HepG2 (cell line): ENCODE measurements at regions not wholly inside any gene's neighbourhood (a gene's known extent, or its start where the extent isn't known, plus 50 kb on each side); places are given as distances from the start of the nearest gene placed in this dataset.

Source experiments
- CHD2 ChIP-seq: IDR thresholded peaks from 2 replicates; pipeline ENCODE4 v1.6.1; 2011; ENCODE audit warnings: low read depth, low read length, improper control_type of control experiment
- TF ChIP-seq, protein P1 (sequence below): sonication (generic); formaldehyde crosslinking; IDR thresholded peaks from 2 replicates; pipeline ENCODE4 v1.4.0; 2020; ENCODE audit warnings: mild to moderate bottlenecking, missing genetic modification reagents
- TF ChIP-seq, protein P2 (sequence below): sonication (generic); formaldehyde crosslinking; IDR thresholded peaks from 2 replicates; pipeline ENCODE4 v1.5.0; 2020; ENCODE audit warnings: mild to moderate bottlenecking, missing genetic modification reagents, borderline replicate concordance
- TF ChIP-seq, protein P3 (sequence below): sonication (generic); formaldehyde crosslinking; IDR thresholded peaks from 2 replicates; pipeline ENCODE4 v1.5.1; 2020; ENCODE audit warnings: missing genetic modification reagents, mild to moderate bottlenecking, borderline replicate concordance

DNA sequence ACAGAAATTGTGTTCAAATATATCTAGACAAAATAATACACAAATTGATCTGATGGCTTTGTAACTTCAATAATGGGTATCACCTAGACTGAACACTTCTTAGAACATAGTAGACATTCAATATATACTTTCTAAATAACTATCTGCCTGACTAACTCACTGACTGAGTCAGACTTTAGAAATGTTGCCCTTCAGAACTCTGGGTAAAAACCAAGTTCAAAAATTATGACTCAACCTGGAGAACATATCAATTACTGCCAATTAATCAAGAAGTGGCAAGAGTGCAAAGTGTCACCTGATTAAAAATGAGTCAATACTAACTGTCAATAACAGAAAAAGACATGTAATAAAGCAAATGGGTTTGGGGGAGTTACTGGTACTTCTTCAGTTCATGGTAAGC, 144.6 kb upstream of the TMCO5A start (continued):
- TF ChIP-seq, protein P1, sequence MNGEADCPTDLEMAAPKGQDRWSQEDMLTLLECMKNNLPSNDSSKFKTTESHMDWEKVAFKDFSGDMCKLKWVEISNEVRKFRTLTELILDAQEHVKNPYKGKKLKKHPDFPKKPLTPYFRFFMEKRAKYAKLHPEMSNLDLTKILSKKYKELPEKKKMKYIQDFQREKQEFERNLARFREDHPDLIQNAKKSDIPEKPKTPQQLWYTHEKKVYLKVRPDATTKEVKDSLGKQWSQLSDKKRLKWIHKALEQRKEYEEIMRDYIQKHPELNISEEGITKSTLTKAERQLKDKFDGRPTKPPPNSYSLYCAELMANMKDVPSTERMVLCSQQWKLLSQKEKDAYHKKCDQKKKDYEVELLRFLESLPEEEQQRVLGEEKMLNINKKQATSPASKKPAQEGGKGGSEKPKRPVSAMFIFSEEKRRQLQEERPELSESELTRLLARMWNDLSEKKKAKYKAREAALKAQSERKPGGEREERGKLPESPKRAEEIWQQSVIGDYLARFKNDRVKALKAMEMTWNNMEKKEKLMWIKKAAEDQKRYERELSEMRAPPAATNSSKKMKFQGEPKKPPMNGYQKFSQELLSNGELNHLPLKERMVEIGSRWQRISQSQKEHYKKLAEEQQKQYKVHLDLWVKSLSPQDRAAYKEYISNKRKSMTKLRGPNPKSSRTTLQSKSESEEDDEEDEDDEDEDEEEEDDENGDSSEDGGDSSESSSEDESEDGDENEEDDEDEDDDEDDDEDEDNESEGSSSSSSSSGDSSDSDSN (CRISPR knock-in tag), result no peak
- TF ChIP-seq, protein P2, sequence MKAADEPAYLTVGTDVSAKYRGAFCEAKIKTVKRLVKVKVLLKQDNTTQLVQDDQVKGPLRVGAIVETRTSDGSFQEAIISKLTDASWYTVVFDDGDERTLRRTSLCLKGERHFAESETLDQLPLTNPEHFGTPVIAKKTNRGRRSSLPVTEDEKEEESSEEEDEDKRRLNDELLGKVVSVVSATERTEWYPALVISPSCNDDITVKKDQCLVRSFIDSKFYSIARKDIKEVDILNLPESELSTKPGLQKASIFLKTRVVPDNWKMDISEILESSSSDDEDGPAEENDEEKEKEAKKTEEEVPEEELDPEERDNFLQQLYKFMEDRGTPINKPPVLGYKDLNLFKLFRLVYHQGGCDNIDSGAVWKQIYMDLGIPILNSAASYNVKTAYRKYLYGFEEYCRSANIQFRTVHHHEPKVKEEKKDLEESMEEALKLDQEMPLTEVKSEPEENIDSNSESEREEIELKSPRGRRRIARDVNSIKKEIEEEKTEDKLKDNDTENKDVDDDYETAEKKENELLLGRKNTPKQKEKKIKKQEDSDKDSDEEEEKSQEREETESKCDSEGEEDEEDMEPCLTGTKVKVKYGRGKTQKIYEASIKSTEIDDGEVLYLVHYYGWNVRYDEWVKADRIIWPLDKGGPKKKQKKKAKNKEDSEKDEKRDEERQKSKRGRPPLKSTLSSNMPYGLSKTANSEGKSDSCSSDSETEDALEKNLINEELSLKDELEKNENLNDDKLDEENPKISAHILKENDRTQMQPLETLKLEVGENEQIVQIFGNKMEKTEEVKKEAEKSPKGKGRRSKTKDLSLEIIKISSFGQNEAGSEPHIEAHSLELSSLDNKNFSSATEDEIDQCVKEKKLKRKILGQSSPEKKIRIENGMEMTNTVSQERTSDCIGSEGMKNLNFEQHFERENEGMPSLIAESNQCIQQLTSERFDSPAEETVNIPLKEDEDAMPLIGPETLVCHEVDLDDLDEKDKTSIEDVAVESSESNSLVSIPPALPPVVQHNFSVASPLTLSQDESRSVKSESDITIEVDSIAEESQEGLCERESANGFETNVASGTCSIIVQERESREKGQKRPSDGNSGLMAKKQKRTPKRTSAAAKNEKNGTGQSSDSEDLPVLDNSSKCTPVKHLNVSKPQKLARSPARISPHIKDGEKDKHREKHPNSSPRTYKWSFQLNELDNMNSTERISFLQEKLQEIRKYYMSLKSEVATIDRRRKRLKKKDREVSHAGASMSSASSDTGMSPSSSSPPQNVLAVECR (CRISPR knock-in tag), result no peak
- no peak for TF ChIP-seq CHD2
- TF ChIP-seq, protein P3, sequence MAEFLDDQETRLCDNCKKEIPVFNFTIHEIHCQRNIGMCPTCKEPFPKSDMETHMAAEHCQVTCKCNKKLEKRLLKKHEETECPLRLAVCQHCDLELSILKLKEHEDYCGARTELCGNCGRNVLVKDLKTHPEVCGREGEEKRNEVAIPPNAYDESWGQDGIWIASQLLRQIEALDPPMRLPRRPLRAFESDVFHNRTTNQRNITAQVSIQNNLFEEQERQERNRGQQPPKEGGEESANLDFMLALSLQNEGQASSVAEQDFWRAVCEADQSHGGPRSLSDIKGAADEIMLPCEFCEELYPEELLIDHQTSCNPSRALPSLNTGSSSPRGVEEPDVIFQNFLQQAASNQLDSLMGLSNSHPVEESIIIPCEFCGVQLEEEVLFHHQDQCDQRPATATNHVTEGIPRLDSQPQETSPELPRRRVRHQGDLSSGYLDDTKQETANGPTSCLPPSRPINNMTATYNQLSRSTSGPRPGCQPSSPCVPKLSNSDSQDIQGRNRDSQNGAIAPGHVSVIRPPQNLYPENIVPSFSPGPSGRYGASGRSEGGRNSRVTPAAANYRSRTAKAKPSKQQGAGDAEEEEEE (CRISPR knock-in tag), result no peak
- TF ChIP-seq, all 625 proteins: peak for 0
